NCI-H2196 treated with DMSO at 0.1 percent for 48 hours (cell line): ENCODE measurements at regions not wholly inside any gene's neighbourhood (a gene's known extent, or its start where the extent isn't known, plus 50 kb on each side); places are given as distances from the start of the nearest gene placed in this dataset.

ENCODE experiments used
- DNase-seq: peaks from one replicate; lab custom pipeline; 2025; ENCODE audit not compliant: unreplicated experiment; lab: John Stamatoyannopoulos, UW

DNA sequence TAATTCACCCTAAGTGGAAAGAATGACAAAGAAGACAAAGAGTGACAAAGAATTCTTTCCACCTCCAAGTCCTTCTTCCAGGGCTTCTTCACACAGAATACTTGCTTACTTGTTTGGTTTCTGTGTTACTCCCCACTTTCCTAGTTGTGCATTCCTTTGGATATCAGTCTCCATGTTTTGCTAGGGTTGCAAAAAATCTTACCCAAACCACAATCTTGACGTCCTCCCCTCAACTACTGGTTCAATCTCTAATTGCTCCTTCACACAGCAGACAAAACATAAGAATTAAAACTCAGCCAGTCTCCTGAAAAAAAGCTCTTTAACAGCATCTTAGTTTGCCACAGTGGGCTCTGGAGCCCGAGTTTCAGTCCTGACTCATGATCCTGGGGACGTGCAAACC, 297.6 kb upstream of the CHRNA7 start:
- DNase-seq, result no peak

DNA sequence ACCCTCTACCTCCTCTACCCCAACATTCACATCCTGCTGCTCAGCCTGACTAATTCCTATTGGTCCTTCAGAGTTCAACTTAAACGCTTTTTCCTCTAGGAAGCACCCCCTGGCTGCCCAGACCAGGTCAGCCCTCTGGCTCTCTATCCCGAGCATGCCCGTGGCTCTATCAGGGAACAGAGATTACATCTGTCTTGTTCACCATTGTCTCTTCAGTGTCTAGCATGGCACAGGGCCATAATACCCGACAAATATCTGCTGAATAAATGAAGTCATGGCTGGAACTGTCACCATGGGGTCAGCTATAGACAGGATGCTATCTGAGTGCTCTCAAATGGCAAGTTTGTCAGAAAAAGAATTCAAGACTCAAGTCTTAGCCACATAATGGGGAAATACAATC, 296.9 kb upstream of the CHRNA7 start:
- no peak for DNase-seq

DNA sequence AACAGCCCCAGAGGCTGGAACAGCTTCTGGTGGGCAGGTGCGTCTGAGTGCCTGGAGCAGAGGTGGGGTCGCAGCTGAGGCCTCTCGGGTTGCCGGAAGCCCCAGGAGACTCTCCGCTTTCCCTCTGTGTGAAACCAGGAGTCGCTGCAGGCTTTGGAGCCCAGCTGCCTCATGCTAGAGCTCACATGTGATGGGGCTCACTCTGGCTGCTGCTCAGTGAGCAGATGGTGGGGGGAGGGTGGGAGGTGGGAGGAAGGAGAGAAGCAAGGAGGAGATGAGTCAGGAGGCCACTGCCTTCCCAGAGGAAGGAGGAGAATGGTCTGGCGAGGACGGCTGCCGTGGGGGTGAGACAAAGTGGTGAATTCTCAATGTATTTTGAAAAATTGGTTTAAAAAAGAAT, 290.1 kb upstream of the CHRNA7 start:
- no peak for DNase-seq

DNA sequence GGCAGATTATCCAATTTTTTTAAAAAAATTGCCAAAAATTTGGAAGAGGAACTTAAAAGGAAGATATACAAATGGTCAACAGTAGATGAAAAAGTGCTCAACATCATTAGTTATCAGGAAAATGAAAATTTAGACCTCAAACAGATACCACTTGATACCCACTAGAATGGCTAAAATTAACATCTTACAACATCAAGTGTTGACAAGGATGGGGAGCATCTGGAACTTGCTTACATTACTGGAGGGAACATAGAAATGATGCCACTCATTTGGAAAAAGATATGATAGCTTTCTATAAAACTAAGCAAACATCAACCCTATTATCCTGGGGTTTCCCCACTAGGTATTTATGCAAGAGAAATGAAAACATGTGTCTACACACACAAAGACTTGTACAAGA, 284.5 kb upstream of the CHRNA7 start:
- DNase-seq, result no peak

DNA sequence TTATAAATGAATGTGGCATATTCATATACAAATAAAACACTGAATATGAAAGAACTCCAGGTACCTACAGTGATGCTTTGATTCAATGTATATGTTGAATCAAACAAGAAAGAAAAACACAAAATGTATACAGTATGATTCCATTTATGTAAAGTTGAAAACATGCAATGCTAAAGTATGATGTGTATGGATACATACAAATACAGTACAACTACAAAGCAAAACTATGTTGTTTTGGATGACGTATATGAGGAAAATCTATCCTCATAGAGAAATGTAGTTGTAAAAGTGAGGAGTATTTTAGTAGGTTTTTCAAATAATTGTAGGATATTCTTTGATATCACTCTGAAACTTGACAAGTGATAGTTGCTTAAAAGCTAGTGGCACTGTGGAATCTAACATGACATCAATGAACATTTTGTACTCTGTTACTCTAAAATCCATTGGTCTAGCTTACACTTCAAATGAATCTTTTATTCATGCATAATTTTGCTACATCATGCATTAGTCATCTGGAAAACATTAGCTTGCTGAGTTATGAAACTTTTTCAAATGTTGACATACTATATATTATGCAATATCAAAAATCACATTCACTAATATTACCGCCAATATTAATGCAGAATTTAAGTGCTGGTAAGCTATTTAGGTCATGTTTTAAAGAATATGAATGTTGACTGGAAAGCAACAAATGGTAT, 278.1 kb upstream of the CHRNA7 start:
- DNase-seq, result no peak

DNA sequence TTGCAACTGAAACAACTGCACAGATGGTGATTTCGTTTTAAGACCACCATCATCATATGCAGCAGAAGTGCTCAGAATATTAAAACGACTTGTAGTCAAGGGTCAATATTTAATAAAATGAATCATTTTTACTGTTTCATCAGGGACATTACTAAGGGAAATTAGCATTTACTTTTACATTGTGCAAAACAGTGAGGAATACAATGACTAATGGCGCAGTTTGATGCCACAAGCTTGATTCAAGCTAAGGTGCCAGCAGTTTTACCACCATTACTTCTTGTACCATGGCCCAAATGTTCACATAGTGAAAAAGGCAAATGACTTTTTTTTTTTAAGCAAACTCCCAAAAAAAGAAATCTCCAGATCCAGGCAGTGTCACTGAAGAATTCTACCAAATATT, 277.4 kb upstream of the CHRNA7 start:
- DNase-seq, result no peak

DNA sequence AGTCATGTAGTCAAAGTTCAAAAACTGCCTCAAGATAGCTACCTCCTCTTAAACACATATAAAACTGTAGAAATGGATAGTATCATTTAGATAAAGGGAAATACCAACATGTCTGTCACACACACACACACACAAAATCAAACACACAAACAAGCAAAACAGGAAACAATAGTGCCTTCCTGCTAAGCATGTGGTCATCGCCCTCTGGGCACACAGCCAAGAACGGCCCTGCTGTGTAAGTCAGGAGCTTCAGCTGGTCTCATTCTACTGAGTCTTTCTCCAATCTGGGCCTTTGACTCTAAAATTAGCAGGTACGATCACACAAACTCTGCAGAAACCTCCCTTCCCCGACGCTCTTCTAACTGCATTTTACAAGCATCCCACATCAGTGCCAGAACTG, 272.2 kb upstream of the CHRNA7 start:
- peak; percentile 3 for DNase-seq

DNA sequence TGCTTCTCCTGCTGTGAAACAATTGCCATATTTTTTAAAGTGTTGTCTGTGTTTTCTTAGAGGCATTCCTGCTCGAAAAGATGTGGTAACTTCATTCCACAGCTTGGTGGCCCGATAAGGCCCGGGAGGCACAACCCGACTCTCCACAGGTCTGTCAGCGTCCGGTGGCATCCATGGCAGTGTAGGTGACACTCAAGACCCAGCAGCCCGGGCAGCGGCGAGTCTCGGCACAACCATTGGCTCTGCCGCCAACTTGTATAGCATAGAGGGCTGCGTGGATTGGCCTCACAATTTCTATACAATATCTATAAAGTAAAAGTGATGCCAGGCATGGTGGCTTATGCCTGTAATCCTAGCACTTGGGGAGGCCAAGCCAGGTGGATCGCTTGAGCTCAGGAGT, 262.3 kb upstream of the CHRNA7 start:
- DNase-seq, result no peak

DNA sequence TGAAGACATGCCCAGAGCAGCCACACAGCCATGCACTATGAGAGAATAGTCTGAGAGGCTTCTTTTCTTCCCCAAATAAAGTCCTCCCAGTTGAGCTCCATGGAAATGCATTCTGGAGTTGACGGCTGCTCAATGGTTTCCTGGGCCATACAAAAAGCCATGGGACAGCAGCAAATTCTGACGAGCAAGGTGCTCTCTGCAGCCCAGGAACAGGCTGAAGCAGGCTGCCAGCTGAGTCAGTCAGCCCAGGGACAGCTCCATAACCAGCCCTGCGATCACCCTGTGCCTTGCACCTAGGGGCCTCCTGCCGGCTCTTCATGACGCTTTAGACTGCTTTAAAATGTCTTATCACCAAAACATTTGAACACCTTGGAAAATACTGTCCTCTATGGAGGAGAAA, 256.3 kb upstream of the CHRNA7 start:
- no peak for DNase-seq

DNA sequence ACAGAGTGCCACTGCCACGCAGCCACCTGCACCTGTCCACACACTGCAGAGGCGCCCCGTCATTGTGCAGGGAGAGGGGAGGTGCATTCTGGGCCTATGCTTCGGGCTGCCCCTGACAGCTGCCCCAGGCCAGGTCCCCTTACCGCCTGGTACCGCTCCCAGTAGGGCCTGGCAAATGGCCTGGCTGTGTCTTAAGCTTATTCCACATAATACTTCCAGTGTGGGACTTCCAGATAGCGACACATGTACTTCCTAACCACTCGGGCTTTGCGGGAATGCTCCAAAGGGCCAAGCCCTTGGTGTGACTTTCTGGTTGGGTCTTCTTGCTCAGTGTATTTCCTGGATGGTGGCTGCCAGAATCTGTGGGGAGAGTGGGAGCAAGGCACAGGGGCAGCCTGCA, 254.3 kb upstream of the CHRNA7 start:
- no peak for DNase-seq

DNA sequence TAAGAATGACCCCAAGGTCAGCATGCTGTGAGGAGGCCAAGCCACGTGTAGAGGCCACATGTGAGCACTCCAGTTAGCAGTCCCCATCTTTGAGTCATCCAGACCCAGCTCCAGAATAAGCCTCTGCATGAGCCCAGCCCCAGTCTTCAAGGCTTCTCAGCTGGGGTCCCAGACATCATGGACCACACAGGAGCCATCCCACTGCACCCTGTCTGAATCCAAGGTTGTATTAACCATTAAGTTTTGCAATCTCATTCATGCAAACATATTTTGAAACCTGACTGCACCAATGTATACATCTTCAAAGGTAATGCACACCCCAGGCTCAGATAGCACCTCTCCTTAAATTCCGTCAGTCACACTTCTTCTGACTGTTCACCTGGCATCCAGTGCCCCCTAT, 249.1 kb upstream of the CHRNA7 start:
- DNase-seq, result no peak

DNA sequence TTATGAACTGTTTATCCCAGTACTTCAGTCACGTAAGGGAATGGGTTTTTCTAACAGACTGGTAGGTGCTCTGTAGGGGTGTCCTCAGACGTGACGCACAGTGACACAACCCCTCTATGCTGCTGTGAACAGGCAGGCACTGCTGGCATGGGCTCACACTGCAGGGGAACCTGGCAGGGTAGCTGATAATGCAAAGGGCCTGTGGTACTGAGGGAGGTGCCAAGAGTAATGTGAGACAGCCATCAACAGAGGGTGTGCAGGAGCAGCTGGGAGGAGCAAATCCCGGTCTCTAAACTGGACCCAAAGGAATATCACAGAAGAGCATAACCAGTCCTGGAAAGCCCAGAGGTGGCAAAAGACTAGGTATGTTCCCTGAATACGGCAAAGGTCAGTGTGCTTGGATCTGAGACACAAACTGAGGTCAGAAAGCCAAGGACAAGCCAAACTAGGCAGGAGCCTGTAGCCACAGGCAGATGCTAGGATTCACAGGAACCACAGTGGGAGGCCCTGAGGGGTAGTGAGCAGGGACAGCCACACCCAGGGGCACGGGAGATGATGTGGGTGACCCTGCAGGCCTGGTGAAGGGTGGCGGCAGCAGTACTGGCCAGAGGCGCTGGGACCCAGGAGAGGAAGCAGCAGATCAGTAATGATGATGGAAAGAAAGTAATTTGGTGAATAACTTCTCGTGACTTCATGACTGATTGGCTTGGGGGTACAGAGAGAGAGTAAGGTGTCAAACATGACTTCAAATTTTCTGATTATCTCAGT, 248.1 kb upstream of the CHRNA7 start:
- DNase-seq, result no peak

DNA sequence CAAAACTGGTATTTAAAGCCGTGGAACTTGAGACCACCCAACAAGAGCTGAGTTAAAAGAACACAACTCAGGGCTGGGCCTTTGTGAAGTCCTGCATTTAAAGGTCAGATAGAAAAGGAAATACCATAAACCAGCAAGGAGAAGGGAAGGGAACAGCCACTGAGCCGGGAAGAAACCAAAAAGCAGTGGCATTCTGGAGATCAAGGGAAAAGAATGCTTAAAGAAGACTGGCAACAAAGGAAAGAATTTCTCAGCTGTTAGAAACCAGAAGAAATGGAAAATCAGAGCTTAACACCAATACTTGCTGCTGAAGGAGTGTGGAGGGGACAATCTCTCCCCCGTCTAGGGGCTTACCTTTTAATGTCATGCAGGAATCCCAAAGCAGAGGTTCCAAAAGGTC, 247.4 kb upstream of the CHRNA7 start:
- no peak for DNase-seq

DNA sequence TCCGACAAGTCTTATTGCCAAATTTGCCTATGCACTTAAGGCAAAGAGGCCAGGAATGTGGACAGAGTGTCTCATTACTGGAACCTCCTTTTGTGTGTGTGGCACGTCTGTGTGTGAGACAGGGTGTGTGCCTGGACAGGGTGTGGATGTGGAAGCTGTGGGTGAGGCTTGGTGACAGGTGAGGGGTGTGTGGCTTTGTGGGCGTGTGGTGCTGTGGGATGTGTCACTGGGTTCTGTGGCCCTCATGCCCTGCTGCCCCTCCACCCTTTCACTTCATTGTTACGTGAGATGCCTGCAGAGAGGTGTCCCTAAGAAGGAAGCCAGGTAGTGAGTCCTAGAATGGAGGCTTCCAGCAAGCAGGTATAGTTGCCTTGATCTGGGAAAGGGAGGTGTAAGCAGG, 244.0 kb upstream of the CHRNA7 start:
- DNase-seq, result no peak

DNA sequence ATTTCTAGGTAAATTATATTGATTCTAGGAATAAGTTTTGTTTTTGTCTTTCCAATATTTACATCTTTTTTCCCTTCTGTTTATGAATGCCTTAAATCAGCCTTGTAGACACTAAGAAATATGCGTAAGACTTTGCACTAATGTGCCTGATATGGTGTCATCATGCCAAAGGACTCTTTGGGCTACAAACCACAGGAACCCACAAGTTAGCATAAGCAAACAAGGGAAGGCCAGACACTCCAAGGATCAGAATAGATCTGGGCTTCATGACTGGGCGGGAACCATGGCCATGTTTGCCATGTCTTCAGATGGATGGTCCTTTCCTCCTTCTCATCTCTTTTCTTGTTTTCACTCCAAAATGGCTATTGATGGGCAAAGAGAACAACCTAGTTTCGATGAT, 242.2 kb upstream of the CHRNA7 start:
- DNase-seq, result no peak

DNA sequence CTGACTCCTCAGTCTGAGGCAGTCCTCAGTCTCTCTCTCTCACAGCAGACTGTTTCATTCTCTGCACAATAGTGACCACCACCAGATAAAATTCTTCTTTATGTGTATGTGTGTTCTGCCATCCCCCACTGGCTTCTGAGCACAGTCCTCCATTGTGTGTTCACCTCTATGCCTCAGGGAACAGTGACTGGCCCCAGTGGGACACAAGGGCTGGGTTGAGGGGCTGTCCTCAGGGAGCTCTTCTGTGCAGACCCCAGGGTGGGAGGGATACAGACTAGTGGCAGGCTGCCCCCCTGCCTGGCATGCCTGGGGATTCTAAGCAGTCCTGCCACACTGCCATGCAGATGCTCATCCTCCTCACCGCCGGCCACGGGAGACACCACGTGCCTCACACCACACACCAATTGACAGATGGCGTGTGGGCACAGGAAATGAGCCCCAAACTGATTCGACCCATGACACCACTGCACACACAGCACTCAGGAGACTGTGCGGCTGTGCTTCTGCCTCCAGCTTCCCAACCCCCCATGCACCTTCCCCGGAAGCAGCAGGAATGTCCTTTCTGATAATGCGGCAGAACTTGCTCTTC, 237.6 kb upstream of the CHRNA7 start:
- DNase-seq, result no peak

DNA sequence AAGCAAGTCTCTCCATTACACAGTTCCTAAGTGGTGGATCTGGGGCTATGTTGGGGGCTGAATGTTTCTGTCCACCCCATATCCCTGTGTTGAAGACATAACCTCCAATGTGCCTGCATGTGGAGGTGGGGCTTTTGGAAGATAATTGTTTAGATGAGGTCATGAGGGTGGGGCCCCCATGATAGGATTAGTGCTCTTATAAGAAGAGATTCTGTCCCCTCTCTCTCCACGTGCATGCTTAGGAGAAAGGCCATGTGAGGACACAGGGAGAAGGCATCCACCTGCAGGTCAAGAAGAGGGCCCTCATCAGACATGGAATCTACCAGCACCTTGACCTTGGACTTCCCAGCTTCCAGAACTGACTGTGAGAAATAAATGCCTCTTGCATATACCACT, 231.0 kb upstream of the CHRNA7 start:
- no peak for DNase-seq

DNA sequence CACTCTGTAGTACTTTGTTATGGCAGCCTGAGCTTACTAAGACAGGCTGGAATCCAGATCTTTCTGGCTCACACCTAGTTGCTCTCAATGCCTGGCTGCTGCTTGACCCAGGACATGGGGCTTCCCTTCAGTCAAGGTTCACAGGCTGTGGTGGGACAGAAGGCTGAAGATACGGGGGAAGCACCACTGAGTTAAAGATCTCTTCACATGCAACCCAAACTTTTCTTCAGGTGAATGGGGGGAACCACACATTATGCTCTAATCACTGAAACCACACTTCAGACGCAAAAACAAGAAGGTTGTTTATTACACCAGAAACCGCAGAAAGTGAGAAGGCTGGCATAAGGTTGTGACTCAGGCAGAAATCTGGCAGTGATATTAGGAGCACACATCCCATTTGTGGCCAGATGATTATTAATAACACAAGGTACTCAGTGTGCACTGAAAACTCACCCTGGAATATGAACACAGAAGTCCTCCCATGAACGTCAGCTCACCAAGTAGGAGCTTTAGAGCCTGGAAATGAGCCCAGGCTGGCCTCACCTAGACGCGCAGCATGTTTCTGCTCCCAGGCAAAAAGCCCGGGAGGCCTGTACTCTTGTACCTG, 230.5 kb upstream of the CHRNA7 start:
- no peak for DNase-seq

DNA sequence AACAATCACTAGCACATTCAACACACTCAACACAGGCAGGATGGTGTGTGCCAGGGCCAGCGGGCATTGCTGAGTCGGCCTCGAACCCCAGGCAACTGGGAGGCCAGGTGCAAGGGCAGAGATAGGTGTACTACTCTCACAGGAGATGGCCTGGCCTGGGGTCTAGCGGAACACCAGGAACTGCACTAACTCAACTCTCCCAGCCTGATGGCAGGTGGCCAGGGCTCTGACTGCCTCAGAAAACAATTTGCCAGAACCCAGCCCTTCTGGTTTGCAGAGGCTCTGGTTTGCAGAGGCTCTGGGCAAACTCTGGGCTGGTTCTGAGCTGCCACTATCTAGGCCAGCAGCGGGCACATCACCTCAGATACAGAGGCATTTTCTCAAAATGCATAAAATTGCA, 229.2 kb upstream of the CHRNA7 start:
- no peak for DNase-seq

DNA sequence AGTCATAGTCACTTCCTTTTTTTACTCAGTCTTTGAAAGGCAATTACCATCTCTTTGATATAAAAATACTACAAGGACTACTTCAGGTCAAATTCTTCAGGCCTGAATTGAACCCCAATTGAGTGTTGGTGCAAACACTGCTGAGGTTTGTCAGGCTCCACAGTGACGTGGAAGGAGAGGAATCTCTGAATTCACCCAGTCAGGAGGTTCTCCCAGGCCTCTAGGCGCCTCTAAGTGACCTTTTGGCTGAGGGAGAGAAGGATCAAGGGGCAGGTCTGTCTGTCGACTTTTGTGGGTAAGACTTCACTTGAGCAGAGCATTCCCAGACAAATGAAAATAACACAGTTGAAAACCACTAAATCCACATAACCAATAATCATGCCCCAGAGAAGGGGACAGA, 227.6 kb upstream of the CHRNA7 start:
- DNase-seq, result no peak

DNA sequence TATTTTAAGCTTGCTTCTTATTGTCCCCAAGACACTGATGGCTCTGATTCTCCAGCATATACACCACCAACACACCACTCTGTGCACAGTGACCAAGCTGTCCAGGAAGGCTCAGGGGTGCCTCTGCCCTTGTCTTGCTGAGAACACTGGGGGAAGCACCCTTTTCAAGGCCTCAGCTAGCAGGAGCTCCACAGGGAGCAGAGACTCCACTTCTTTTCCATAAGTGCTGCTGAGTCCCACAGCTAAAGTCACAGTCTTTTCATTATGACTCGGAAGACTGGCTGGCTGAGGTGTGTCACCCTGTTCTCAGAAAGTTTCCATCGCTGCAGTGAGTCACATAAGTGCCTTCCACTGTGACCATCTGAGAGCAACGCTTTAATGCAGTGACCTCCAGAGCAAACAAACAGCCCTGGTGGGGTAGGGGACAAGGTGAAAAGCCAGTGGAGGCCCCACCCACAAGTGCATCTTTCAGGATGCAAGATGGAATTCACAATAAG, 226.9 kb upstream of the CHRNA7 start:
- DNase-seq, result no peak

DNA sequence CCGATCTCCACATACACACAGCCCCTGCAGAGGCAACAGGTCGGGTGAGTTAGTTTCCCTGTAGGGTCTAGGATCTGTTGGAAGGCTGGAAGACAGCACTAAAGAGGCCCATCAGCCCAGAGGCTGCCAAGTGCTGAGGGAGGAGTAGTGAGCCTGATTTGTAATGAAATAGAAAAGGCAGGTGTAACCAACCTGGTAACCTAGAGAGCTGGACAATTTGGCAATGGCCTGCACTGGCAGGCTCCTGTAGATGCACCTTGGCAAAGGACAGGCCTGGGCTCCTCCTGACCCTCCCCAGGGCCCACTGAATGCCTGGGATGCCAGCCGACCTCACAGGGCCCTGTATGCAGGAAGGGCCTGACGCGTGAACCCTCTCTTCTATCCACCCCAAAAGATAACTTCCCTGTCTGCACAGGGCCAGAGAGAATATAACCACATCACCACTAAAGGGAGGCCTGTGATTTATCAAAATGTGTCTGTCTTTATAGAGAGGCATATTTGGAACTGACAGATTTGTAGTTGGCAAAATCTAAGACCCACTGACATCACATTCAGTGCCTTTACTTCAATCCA, 225.1 kb upstream of the CHRNA7 start:
- DNase-seq, result no peak
